ENCODE measurements at regions not wholly inside any gene's neighbourhood (a gene's known extent, or its start where the extent isn't known, plus 50 kb on each side); places are given as distances from the start of the nearest gene placed in this dataset.

DNA sequence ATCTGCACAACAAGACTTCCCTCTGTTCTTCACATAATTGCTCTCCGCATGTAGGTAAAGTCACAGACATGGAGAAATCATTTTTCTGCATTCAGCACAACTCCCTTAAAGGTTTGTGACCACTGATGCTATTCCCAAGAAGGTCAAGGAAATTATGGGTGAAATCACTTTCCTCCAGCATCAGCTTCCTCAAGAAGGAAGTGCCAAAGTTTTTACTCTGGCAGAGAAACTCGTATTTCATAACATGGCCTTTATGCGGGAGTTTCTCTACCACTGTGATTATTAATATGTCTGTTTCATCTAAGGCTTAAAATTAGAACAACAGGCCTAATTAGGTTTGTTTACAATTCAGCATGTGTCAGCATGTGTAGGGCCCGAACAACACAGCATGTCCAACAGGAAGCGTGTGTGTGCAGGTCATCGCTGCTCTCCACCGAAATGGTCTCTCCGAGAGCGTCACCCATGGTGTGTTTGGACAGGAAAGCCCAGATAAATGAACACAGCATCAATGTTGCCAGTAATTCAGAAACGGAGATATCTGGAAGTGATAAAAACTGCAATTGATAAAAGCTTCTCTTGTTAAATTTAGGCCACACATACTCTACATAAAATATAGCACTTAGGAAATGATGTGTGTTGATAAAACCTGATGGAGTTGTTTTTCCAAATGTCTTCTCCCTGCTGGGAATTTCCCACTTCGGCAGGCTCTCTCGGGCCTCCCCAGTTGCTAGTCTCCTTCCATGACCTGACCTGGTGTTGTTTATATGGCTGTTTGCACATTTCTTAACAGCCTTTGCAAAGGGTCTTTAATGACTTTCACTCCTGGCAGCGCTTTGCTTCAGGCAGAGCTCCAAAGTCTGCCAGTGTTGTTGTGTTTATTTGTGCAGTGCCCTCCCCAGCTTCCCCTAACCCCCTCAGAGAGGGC lies 265.1 kb upstream of the CEP162 start:
- TF ChIP-seq, protein P1, sequence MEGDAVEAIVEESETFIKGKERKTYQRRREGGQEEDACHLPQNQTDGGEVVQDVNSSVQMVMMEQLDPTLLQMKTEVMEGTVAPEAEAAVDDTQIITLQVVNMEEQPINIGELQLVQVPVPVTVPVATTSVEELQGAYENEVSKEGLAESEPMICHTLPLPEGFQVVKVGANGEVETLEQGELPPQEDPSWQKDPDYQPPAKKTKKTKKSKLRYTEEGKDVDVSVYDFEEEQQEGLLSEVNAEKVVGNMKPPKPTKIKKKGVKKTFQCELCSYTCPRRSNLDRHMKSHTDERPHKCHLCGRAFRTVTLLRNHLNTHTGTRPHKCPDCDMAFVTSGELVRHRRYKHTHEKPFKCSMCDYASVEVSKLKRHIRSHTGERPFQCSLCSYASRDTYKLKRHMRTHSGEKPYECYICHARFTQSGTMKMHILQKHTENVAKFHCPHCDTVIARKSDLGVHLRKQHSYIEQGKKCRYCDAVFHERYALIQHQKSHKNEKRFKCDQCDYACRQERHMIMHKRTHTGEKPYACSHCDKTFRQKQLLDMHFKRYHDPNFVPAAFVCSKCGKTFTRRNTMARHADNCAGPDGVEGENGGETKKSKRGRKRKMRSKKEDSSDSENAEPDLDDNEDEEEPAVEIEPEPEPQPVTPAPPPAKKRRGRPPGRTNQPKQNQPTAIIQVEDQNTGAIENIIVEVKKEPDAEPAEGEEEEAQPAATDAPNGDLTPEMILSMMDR (optimal IDR thresholded peaks at IDR 0.05 in 1 of 3, IDR thresholded peaks at IDR 0.05 in 1 of 3, conservative IDR thresholded peaks at IDR 0.05 in 1 of 3; ENCODE audit: extremely low read depth in 1 of 3, insufficient read depth in 2 of 3, low read length in 3 of 3), result no peak
- no peak for TF ChIP-seq EZH2 (IDR thresholded peaks at IDR 0.05; ENCODE audit: low read length)

All from keratinocyte (primary cell).